Liver (tissue), 8 donors: ENCODE measurements at regions not wholly inside any gene's neighbourhood (a gene's known extent, or its start where the extent isn't known, plus 50 kb on each side); places are given as distances from the start of the nearest gene placed in this dataset.

Experiments
- DNase-seq: peaks from one replicate; pipeline ENCODE4 v3.0.0-alpha.2; 2017; ENCODE audit warnings: low spot score
- H3K27ac ChIP-seq, 2 donors: one replicate each; pipeline ENCODE4 v1.7.0; 2013; ENCODE audit warnings: inconsistent platforms in 2 of 2, low read length in 2 of 2, control low read depth in 1 of 2, low read depth in 1 of 2, mild to moderate bottlenecking in 1 of 2
- H3K27me3 ChIP-seq, 4 donors: one replicate each; pipeline versions ENCODE4 v1.6.1 to v1.7.0; 2013; ENCODE audit warnings: low read length in 3 of 4, inconsistent platforms in 1 of 4, mild to moderate bottlenecking in 1 of 4, moderate library complexity in 1 of 4; ENCODE audit not compliant: control insufficient read depth in 4 of 4, insufficient read depth in 4 of 4
- H3K36me3 ChIP-seq, 4 donors: one replicate each; pipeline versions ENCODE4 v1.6.1 to v1.7.0; 2013; ENCODE audit warnings: low read length in 3 of 4, mild to moderate bottlenecking in 3 of 4, low read depth in 1 of 4, moderate library complexity in 1 of 4; ENCODE audit not compliant: control insufficient read depth in 4 of 4, insufficient read depth in 3 of 4
- H3K4me1 ChIP-seq, 4 donors: one replicate each; pipeline versions ENCODE4 v1.6.1 to v1.7.0; 2013; ENCODE audit warnings: low read length in 3 of 4, mild to moderate bottlenecking in 3 of 4, moderate library complexity in 1 of 4; ENCODE audit not compliant: control insufficient read depth in 4 of 4, insufficient read depth in 4 of 4
- H3K4me3 ChIP-seq, 3 donors: one replicate each; pipeline versions ENCODE4 v1.6.1 to v1.7.0; 2013; ENCODE audit warnings: low read length in 3 of 3, control low read depth in 1 of 3, low read depth in 1 of 3, mild to moderate bottlenecking in 1 of 3
- H3K9ac ChIP-seq, 2 donors: one replicate each; pipeline ENCODE4 v1.7.0; 2013; ENCODE audit warnings: low read length in 2 of 2, mild to moderate bottlenecking in 2 of 2, moderate library complexity in 2 of 2, control low read depth in 1 of 2, low read depth in 1 of 2
- H3K9me3 ChIP-seq, 4 donors: one replicate each; pipeline versions ENCODE4 v1.6.1 to v1.7.0; 2013; ENCODE audit warnings: low read length in 3 of 4; ENCODE audit not compliant: control insufficient read depth in 4 of 4
- CTCF ChIP-seq: fragments of 150-350 bp; IDR thresholded peaks from 2 replicates; pipeline ENCODE4 v1.5.1; 2017; ENCODE audit warnings: improper control_type of control experiment, low read depth, low read length; ENCODE audit not compliant: missing input control
- FOXA1 ChIP-seq: IDR thresholded peaks from 2 replicates; pipeline ENCODE4 v1.6.1; 2016; ENCODE audit warnings: antibody characterized with exemption
- HNF4A ChIP-seq, 2 donors: conservative IDR thresholded peaks; 2 replicates each; pipeline ENCODE4 v1.6.1; 2016; ENCODE audit warnings: antibody characterized with exemption in 2 of 2, mild to moderate bottlenecking in 2 of 2
- HNF4G ChIP-seq: IDR thresholded peaks from 2 replicates; pipeline ENCODE4 v1.6.1; 2016; ENCODE audit warnings: antibody characterized with exemption
- JUND ChIP-seq, 2 donors: IDR thresholded peaks; 2 replicates each; pipeline ENCODE4 v1.6.1; 2016; ENCODE audit warnings: antibody characterized with exemption in 2 of 2
- MAX ChIP-seq: IDR thresholded peaks from 2 replicates; pipeline ENCODE4 v1.6.1; 2016; ENCODE audit warnings: antibody characterized with exemption
- NR2F2 ChIP-seq: IDR thresholded peaks from 2 replicates; pipeline ENCODE4 v1.6.1; 2016; ENCODE audit warnings: antibody characterized with exemption
- RAD21 ChIP-seq, 2 donors: IDR thresholded peaks; 2 replicates each; pipeline ENCODE4 v1.6.1; 2016; ENCODE audit warnings: antibody characterized with exemption in 2 of 2, mild to moderate bottlenecking in 2 of 2
- REST ChIP-seq: IDR thresholded peaks from 2 replicates; pipeline ENCODE4 v1.6.1; 2016; ENCODE audit warnings: antibody characterized with exemption, mild to moderate bottlenecking
- RXRA ChIP-seq, 2 donors: IDR thresholded peaks; 2 replicates each; pipeline ENCODE4 v1.6.1; 2017 to 2018; ENCODE audit warnings: antibody characterized with exemption in 2 of 2, mild to moderate bottlenecking in 1 of 2
- SP1 ChIP-seq: IDR thresholded peaks from 2 replicates; pipeline ENCODE4 v1.6.1; 2018; ENCODE audit warnings: antibody characterized with exemption, mild to moderate bottlenecking
- TAF1 ChIP-seq: conservative IDR thresholded peaks from 2 replicates; pipeline ENCODE4 v1.6.1; 2016; ENCODE audit warnings: antibody characterized with exemption, mild to moderate bottlenecking
- WGBS: extraction: QIAGEN DNeasy Blood & Tissue Kit; methylation state at CpG from one replicate; pipeline ENCODE4 v1.1.7; 2013; 5-methylcytosine and 5-hydroxymethylcytosine counted together
- TF ChIP-seq, protein P1 (sequence below): IDR thresholded peaks from 2 replicates; pipeline ENCODE4 v1.6.1; 2016; ENCODE audit warnings: antibody characterized with exemption
- donor health status: healthy.
- donor health status: healthy.
- donor health status: healthy.
- donor health status: healthy.
- donor health status: healthy.

- H3K36me3 ChIP-seq: no peaks in the 10 kb centered on the region
- peaks cover 0 to 13% (median 6%) of the 10 kb centered on the region in 4 donors for H3K9me3 ChIP-seq
- H3K9ac ChIP-seq: no peak overlapping the region
- no peak for TF ChIP-seq HNF4G
- H3K27ac ChIP-seq: no peak overlapping the region
- H3K27me3 ChIP-seq: no peaks in the 10 kb centered on the region
- no peak for DNase-seq
- H3K4me3 ChIP-seq: no peak overlapping the region
- WGBS: 95% methylated on average over 3 of the region's 3 CpGs
- no peaks in the 10 kb centered on the region for H3K4me1 ChIP-seq
These were observed 175.4 kb upstream of the ATP6AP2 start for GRCh38 chrX:40405399-40405798.

DNA sequence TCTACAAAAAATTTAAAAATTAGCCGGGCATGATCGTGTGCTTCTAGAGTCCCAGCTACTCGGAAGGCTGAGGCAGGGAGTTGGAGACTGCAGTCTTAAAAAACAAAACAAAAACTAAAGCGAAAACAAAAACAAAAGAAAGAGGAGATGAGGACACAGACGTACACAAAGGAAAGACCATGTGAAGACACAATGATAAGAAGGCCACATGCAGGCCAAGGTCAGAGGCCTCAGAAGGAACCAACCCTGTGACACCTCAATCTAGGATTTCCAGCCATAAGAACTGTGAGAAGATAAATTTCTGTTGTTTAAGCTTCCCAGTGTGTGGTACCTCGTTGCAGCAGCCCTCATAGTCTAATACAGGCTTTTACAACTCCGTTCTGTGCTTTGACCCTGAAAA is 177.0 kb upstream of the ATP6AP2 start:
- Histone ChIP-seq H3K36me3 (no peaks in the 10 kb centered on the region), H3K27me3 (no peaks in the 10 kb centered on the region), H3K27ac (no peak overlapping the region), H3K4me3 (no peak overlapping the region), H3K9me3 (peaks cover 0 to 7% (median 2%) of the 10 kb centered on the region in 4 donors), H3K4me1 (no peaks in the 10 kb centered on the region), H3K9ac (no peak overlapping the region)
- WGBS: 80% methylated on average over 7 of the region's 7 CpGs
- DNase-seq: no peak
- no peak for TF ChIP-seq HNF4A (conservative IDR thresholded peaks at IDR 0.05)
- TF ChIP-seq SP1: no peak
- TF ChIP-seq REST: no peak
- no peak for TF ChIP-seq CTCF
- no peak for TF ChIP-seq MAX
- TF ChIP-seq, protein P1, sequence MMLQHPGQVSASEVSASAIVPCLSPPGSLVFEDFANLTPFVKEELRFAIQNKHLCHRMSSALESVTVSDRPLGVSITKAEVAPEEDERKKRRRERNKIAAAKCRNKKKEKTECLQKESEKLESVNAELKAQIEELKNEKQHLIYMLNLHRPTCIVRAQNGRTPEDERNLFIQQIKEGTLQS: no peak
- no peak for TF ChIP-seq FOXA1
- TF ChIP-seq RXRA (IDR thresholded peaks at IDR 0.05): no peak
- no peak for TF ChIP-seq RAD21 (IDR thresholded peaks at IDR 0.05)
- TF ChIP-seq TAF1: no peak
- no peak for TF ChIP-seq JUND (IDR thresholded peaks at IDR 0.05)
- no peak for TF ChIP-seq NR2F2
